DOHH2 (cell line): ENCODE measurements at regions not wholly inside any gene's neighbourhood (a gene's known extent, or its start where the extent isn't known, plus 50 kb on each side); places are given as distances from the start of the nearest gene placed in this dataset.

ENCODE experiments used
- H3F3A ChIP-seq: fragments of 200-600 bp; sonication (generic), shearing (Covaris generic); 2 replicates; pipeline ENCODE4 v1.6.0; 2016; ENCODE audit warnings: antibody characterized with exemption, mild to moderate bottlenecking; ENCODE audit not compliant: control insufficient read depth, insufficient read depth
- H3K27ac ChIP-seq: fragments of 200-600 bp; sonication (generic); 2 replicates; pipeline ENCODE4 v1.5.1; 2014; ENCODE audit warnings: low read depth, mild to moderate bottlenecking, low read length, moderate library complexity
- H3K27me3 ChIP-seq: fragments of 200-600 bp; sonication (generic); 2 replicates; pipeline ENCODE4 v1.6.1; 2014; ENCODE audit warnings: mild to moderate bottlenecking, low read length, mixed read lengths; ENCODE audit not compliant: control insufficient read depth
- H3K36me3 ChIP-seq: fragments of 200-600 bp; sonication (generic); 2 replicates; pipeline ENCODE4 v1.6.1; 2014; ENCODE audit warnings: mild to moderate bottlenecking, low read length, moderate library complexity, mixed read lengths; ENCODE audit not compliant: control insufficient read depth
- H3K4me1 ChIP-seq: fragments of 200-600 bp; sonication (generic); 2 replicates; pipeline ENCODE4 v1.6.1; 2014; ENCODE audit warnings: mild to moderate bottlenecking, low read length, mixed read lengths; ENCODE audit not compliant: control insufficient read depth
- H3K4me2 ChIP-seq: fragments of 200-600 bp; sonication (generic); 2 replicates; pipeline ENCODE4 v1.6.0; 2014; ENCODE audit warnings: mild to moderate bottlenecking, low read length, moderate library complexity
- H3K4me3 ChIP-seq: fragments of 200-600 bp; sonication (generic); 2 replicates; pipeline ENCODE4 v1.5.1; 2014; ENCODE audit warnings: mild to moderate bottlenecking, low read length, mixed read lengths
- H3K79me2 ChIP-seq: fragments of 200-600 bp; sonication (generic); 2 replicates; pipeline ENCODE4 v1.6.1; 2014; ENCODE audit warnings: mild to moderate bottlenecking, low read length, mixed read lengths; ENCODE audit not compliant: control insufficient read depth
- H3K9me2 ChIP-seq: fragments of 200-600 bp; sonication (generic); replicated peaks from 2 replicates; pipeline ENCODE4 v1.6.1; 2014; ENCODE audit warnings: mild to moderate bottlenecking, low read length, mixed read lengths; ENCODE audit not compliant: control insufficient read depth
- H3K9me3 ChIP-seq: fragments of 200-600 bp; sonication (generic); 2 replicates; pipeline ENCODE4 v1.6.1; 2014; ENCODE audit warnings: antibody characterized with exemption, low read length, mixed read lengths; ENCODE audit not compliant: control insufficient read depth, insufficient read depth
- H4K20me1 ChIP-seq: fragments of 200-600 bp; sonication (generic); 2 replicates; pipeline ENCODE4 v1.6.0; 2014; ENCODE audit warnings: low read depth, mild to moderate bottlenecking, antibody characterized with exemption, low read length, moderate library complexity; ENCODE audit not compliant: control insufficient read depth, insufficient read depth
- EZH2phosphoT487 ChIP-seq: fragments of 200-600 bp; sonication (generic); IDR thresholded peaks from 2 replicates; pipeline ENCODE4 v1.6.1; 2017; ENCODE audit warnings: borderline replicate concordance, mild to moderate bottlenecking, antibody characterized with exemption, low read length, moderate library complexity, mixed read lengths
- TF ChIP-seq, protein P1 (sequence below): fragments of 200-600 bp; sonication (generic); IDR thresholded peaks from one replicate; pipeline ENCODE4 v1.5.1; 2014; ENCODE audit warnings: antibody characterized with exemption, mild to moderate bottlenecking, low read depth, low read length; ENCODE audit not compliant: poor library complexity, severe bottlenecking

DNA sequence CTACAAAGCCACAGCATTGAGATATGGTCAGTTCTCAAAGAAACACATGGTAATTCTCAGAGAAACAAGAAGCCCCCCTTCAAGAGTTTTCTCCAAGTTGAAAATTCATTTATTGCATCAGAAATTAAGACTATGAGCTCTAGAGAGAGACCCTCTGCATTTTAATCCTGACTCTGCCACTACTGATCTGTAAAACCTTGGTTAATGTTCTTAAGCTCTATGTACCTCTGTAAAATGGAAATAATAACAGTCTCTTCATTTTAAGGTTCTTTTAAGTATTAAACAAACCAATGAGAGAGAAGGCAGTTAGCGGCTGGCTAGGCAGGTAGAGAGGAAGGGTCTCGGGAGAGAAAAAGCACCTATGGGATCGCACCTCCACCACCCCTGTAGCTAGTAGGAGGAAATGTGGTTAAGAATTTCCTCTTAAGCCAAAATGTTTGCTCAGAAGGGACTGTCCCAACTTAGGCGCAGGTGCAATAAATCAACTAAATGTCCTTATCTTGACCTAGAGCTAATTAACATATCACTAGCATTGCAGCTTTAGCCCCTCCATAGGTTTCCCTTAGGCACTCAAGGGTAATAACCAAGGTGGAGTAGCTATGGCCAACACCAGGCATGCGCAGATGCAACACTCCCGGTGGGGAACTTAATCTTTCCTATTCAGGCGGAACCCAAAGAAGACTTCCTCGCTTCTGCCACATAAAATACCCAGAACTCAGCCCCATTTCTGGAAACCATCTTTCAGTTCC, 1685.4 kb downstream of the MRPL39 start:
- Histone ChIP-seq H3K4me2 (no peak overlapping the region), H3K79me2 (no peaks in the 10 kb centered on the region), H3F3A (no peaks in the 10 kb centered on the region), H3K9me2 (no peaks in the 10 kb centered on the region), H3K9me3 (no peaks in the 10 kb centered on the region), H3K27me3 (no peaks in the 10 kb centered on the region), H3K4me3 (no peak overlapping the region), H3K36me3 (no peaks in the 10 kb centered on the region), H4K20me1 (no peaks in the 10 kb centered on the region), H3K27ac (no peak overlapping the region), H3K4me1 (no peaks in the 10 kb centered on the region)
- TF ChIP-seq, protein P1, sequence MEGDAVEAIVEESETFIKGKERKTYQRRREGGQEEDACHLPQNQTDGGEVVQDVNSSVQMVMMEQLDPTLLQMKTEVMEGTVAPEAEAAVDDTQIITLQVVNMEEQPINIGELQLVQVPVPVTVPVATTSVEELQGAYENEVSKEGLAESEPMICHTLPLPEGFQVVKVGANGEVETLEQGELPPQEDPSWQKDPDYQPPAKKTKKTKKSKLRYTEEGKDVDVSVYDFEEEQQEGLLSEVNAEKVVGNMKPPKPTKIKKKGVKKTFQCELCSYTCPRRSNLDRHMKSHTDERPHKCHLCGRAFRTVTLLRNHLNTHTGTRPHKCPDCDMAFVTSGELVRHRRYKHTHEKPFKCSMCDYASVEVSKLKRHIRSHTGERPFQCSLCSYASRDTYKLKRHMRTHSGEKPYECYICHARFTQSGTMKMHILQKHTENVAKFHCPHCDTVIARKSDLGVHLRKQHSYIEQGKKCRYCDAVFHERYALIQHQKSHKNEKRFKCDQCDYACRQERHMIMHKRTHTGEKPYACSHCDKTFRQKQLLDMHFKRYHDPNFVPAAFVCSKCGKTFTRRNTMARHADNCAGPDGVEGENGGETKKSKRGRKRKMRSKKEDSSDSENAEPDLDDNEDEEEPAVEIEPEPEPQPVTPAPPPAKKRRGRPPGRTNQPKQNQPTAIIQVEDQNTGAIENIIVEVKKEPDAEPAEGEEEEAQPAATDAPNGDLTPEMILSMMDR = no peak
- TF ChIP-seq EZH2phosphoT487 = no peak

DNA sequence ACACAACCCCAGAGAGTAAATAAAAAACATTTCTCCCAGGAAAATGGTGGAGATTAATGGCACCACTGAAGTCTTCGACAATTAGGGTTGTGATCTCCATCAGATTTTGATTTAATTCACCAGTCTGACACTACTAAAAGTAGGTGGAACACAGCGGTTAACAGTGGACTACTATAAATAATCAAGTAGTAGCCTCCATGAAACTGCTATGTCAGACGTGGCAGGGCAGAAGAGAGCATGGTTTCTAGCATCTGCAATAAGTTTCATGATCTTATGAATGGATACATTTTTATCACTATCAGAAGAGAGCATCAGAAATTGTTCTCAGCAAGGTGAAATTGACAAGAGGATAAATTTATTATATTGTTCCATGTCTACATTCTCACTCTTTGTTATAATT, 1706.6 kb downstream of the MRPL39 start:
- peaks cover 8% of the 10 kb centered on the region; the same call in 1 of the 2 replicates for H3K9me3 ChIP-seq
- H3K79me2 ChIP-seq = no peaks in the 10 kb centered on the region
- no peaks in the 10 kb centered on the region for H4K20me1 ChIP-seq
- no peaks in the 10 kb centered on the region for H3K27me3 ChIP-seq
- no peaks in the 10 kb centered on the region for H3K9me2 ChIP-seq
- H3K4me3 ChIP-seq = no peak overlapping the region
- no peaks in the 10 kb centered on the region for H3K36me3 ChIP-seq
- H3K4me1 ChIP-seq = no peaks in the 10 kb centered on the region
- no peaks in the 10 kb centered on the region for H3F3A ChIP-seq
- TF ChIP-seq, protein P1 = no peak
- TF ChIP-seq EZH2phosphoT487 = no peak
- H3K27ac ChIP-seq = no peak overlapping the region
- H3K4me2 ChIP-seq = no peak overlapping the region

DNA sequence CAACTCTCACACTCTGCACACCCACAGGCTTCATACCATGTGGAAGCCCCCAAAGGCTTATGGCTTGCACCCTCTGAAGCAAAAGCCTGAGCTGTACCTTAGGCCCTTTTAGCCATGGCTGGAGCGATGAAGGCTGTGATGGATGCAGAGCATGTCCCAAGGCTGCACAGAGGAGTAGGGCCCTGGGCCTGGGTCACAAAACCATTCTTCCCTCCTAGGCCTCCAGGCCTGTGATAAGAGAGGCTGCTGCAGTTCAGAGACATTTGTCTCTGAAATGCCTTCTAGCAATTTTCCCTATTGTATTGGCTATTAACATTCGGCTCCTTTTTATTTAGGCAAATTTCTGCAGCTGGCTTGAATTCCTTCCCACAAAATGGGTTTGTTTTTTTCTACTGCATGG, 1707.7 kb downstream of the MRPL39 start:
- H3K27me3 ChIP-seq = no peaks in the 10 kb centered on the region
- H3K9me2 ChIP-seq = no peaks in the 10 kb centered on the region
- no peak overlapping the region for H3K4me3 ChIP-seq
- no peak overlapping the region for H3K4me2 ChIP-seq
- H3K27ac ChIP-seq = no peak overlapping the region
- no peak for TF ChIP-seq EZH2phosphoT487
- TF ChIP-seq, protein P1 = no peak
- H3K4me1 ChIP-seq = no peaks in the 10 kb centered on the region
- no peaks in the 10 kb centered on the region for H3F3A ChIP-seq
- no peaks in the 10 kb centered on the region for H3K79me2 ChIP-seq
- H3K36me3 ChIP-seq = no peaks in the 10 kb centered on the region
- H4K20me1 ChIP-seq = no peaks in the 10 kb centered on the region
- peaks cover 5% of the 10 kb centered on the region; the same call in 1 of the 2 replicates for H3K9me3 ChIP-seq
